ENCODE measurements at regions not wholly inside any gene's neighbourhood (a gene's known extent, or its start where the extent isn't known, plus 50 kb on each side); places are given as distances from the start of the nearest gene placed in this dataset.

DNA sequence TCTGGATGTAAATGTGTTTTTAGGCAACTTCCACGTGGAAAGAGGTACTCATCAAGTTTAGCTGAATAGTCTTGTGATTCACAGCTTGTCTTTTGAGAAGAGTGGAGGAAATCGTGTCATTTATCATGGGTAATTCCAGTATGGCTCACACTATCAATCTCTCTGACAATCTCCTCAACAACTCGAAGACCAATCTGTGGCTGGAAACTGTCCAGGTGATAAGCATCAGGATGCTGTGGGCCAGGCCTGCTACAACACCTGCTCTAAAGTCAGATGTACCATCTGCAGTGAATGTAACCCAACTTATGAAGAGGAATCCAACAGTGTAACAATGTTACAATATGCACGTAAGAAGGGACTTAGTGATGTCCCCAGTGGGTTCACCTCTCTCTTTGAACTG is 132.1 kb upstream of the GK2 start:
- Histone ChIP-seq H3K36me3 (ENCODE audit: insufficient read depth, insufficient read length, low read length) (no peaks in the 10 kb centered on the region), H3K27me3 (ENCODE audit: insufficient read depth, insufficient read length) (no peaks in the 10 kb centered on the region), H3K9me3 (ENCODE audit: insufficient read depth, low read length) (no peaks in the 10 kb centered on the region), H3K4me3 (ENCODE audit: insufficient read length, low read depth) (no peak overlapping the region), H3K4me1 (ENCODE audit: insufficient read depth, insufficient read length) (no peaks in the 10 kb centered on the region), H3K9ac (ENCODE audit: insufficient read length, low read depth) (no peak overlapping the region)
- no peak for DNase-seq (ENCODE audit: low read depth, low spot score)
- TF ChIP-seq YY1 (IDR thresholded peaks at IDR 0.05; ENCODE audit: insufficient read depth, insufficient read length) (no peak), SUZ12 (IDR thresholded peaks at IDR 0.05; ENCODE audit: extremely low read depth, insufficient read depth, insufficient read length) (no peak), ZNF274 (IDR thresholded peaks at IDR 0.05; ENCODE audit: low read depth, low read length) (no peak)

DNA sequence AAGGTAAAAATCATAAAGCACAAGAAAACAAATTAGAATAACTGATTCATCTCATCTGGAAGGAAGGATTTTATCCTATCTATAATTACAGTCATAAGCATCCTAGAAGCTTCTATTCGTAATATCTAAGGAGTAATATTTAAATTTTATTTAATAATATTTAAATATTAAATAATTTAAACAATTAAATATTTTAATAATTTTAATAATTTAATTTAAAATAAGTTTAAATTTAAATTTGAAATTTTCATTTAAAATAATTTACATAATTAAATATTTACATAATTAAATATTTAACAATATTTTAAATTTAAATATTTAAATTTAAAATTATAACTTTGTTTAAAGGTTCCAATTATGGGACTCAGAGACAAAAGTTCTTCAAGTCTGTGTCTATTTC is 127.5 kb upstream of the GK2 start:
- DNase-seq (ENCODE audit: low read depth, low spot score), result no peak
- no peak for TF ChIP-seq ZNF274 (IDR thresholded peaks at IDR 0.05; ENCODE audit: low read depth, low read length)
- TF ChIP-seq YY1 (IDR thresholded peaks at IDR 0.05; ENCODE audit: insufficient read depth, insufficient read length), result no peak
- TF ChIP-seq SUZ12 (IDR thresholded peaks at IDR 0.05; ENCODE audit: extremely low read depth, insufficient read depth, insufficient read length), result no peak
- Histone ChIP-seq H3K4me3 (ENCODE audit: insufficient read length, low read depth) (no peak overlapping the region), H3K4me1 (ENCODE audit: insufficient read depth, insufficient read length) (no peaks in the 10 kb centered on the region), H3K9me3 (ENCODE audit: insufficient read depth, low read length) (no peaks in the 10 kb centered on the region), H3K27me3 (ENCODE audit: insufficient read depth, insufficient read length) (no peaks in the 10 kb centered on the region), H3K36me3 (ENCODE audit: insufficient read depth, insufficient read length, low read length) (no peaks in the 10 kb centered on the region), H3K9ac (ENCODE audit: insufficient read length, low read depth) (no peak overlapping the region)

DNA sequence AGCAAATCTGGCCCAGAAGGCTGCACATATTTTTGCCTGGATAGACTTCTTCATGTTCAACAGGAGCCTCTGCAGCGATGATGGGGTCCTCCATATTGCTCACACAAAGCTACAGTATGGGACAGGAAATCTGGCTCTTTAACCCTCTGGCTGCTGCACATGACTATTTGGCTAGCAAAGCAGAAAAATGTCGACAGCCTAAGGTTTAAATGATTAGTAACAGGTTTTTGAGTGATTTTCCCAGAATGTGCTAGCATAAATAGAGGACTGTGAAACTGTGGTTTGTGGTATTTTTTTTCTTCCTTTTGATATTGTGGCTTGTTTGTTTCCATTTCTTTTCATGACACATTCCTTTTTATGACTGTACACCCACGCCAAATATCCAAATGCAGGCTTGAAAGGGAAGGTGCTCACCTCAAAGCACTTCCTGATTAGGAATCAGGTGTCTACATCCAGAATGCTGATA is 120.2 kb upstream of the GK2 start:
- H3K9ac ChIP-seq (ENCODE audit: insufficient read length, low read depth), result no peak overlapping the region
- H3K4me3 ChIP-seq (ENCODE audit: insufficient read length, low read depth), result no peak overlapping the region
- no peak for DNase-seq (ENCODE audit: low read depth, low spot score)
- H3K4me1 ChIP-seq (ENCODE audit: insufficient read depth, insufficient read length), result no peaks in the 10 kb centered on the region
- TF ChIP-seq YY1 (IDR thresholded peaks at IDR 0.05; ENCODE audit: insufficient read depth, insufficient read length), result no peak
- TF ChIP-seq ZNF274 (IDR thresholded peaks at IDR 0.05; ENCODE audit: low read depth, low read length), result no peak
- TF ChIP-seq SUZ12 (IDR thresholded peaks at IDR 0.05; ENCODE audit: extremely low read depth, insufficient read depth, insufficient read length), result no peak
- no peaks in the 10 kb centered on the region for H3K36me3 ChIP-seq (ENCODE audit: insufficient read depth, insufficient read length, low read length)
- no peaks in the 10 kb centered on the region for H3K9me3 ChIP-seq (ENCODE audit: insufficient read depth, low read length)
- H3K27me3 ChIP-seq (ENCODE audit: insufficient read depth, insufficient read length), result no peaks in the 10 kb centered on the region

DNA sequence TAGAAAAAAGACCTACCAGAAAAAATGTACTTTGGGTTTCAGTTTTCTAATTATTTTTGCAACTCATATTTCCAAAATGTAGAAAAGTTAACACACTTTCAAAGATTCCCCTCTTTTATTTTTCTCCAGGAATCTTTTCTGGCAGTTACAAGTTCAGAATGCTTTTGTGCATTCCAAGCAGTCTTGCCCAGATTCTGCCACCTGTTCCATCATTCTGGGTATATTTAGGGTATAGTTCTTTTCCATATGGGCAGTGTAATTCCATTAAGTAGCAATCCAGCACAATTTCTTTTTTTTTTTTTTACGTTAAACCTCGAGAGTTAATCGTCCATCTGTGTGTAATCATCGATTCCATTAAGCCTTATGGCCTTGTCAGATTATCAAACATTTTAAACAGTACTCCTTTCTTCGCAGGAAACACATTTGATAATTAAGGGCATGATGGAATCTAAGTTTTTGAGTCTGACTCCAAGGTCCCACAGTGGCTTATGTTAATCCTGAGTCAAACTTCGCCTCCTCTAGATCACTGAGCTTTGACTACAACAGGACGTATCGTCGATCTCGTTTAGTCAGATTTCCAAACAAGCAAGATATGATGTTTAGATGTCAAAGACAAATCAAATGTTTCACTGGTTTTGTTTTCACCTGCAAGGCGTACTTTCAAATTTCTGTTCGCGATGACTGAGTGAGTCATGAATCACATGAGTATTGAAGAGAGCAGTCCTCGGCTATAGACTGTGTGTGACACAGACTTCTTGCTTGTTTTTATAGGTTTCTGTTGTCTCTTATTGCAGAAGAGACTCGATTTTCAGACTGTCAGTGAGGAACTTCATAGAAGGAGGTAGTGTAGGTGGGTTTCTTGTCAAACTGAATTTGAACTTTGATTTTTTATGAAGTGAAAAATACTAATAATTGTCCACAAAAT is 118.9 kb upstream of the GK2 start:
- Histone ChIP-seq H3K9ac (ENCODE audit: insufficient read length, low read depth) (no peak overlapping the region), H3K9me3 (ENCODE audit: insufficient read depth, low read length) (no peaks in the 10 kb centered on the region), H3K36me3 (ENCODE audit: insufficient read depth, insufficient read length, low read length) (no peaks in the 10 kb centered on the region), H3K27me3 (ENCODE audit: insufficient read depth, insufficient read length) (no peaks in the 10 kb centered on the region), H3K4me3 (ENCODE audit: insufficient read length, low read depth) (no peak overlapping the region), H3K4me1 (ENCODE audit: insufficient read depth, insufficient read length) (no peaks in the 10 kb centered on the region)
- TF ChIP-seq SUZ12 (IDR thresholded peaks at IDR 0.05; ENCODE audit: extremely low read depth, insufficient read depth, insufficient read length) (no peak), YY1 (IDR thresholded peaks at IDR 0.05; ENCODE audit: insufficient read depth, insufficient read length) (no peak), ZNF274 (IDR thresholded peaks at IDR 0.05; ENCODE audit: low read depth, low read length) (no peak)
- DNase-seq (ENCODE audit: low read depth, low spot score), result no peak

DNA sequence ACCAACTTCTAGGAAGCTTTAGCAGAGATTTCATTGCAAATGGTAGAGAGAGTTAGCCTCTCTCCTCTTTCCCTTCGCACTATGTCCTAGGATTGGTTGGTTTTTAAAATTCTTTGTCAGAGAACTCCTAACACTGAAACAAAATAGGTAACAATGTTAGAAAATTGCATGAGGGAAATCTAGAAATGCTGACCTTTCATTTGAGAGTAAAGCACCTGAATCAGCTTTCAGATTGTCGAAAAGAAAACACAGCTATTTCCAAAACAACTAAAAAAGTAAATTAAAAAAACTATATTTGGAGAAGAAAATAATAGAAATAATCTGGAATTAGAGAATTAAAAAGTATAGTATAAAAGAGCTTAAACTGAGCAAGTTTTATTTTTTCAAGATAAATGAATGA is 108.1 kb upstream of the GK2 start:
- H3K9ac ChIP-seq (ENCODE audit: insufficient read length, low read depth), result no peak overlapping the region
- no peak for DNase-seq (ENCODE audit: low read depth, low spot score)
- H3K9me3 ChIP-seq (ENCODE audit: insufficient read depth, low read length), result no peaks in the 10 kb centered on the region
- TF ChIP-seq ZNF274 (IDR thresholded peaks at IDR 0.05; ENCODE audit: low read depth, low read length) (no peak), SUZ12 (IDR thresholded peaks at IDR 0.05; ENCODE audit: extremely low read depth, insufficient read depth, insufficient read length) (no peak), YY1 (IDR thresholded peaks at IDR 0.05; ENCODE audit: insufficient read depth, insufficient read length) (no peak)
- H3K4me1 ChIP-seq (ENCODE audit: insufficient read depth, insufficient read length), result no peaks in the 10 kb centered on the region
- H3K36me3 ChIP-seq (ENCODE audit: insufficient read depth, insufficient read length, low read length), result no peaks in the 10 kb centered on the region
- H3K27me3 ChIP-seq (ENCODE audit: insufficient read depth, insufficient read length), result no peaks in the 10 kb centered on the region
- no peak overlapping the region for H3K4me3 ChIP-seq (ENCODE audit: insufficient read length, low read depth)

GRCh38 chr4:79514621-79515329 is 106.7 kb upstream of the GK2 start:
- no peaks in the 10 kb centered on the region for H3K27me3 ChIP-seq (ENCODE audit: insufficient read depth, insufficient read length)
- TF ChIP-seq SUZ12 (IDR thresholded peaks at IDR 0.05; ENCODE audit: extremely low read depth, insufficient read depth, insufficient read length), result no peak
- TF ChIP-seq YY1 (IDR thresholded peaks at IDR 0.05; ENCODE audit: insufficient read depth, insufficient read length), result no peak
- no peak for TF ChIP-seq ZNF274 (IDR thresholded peaks at IDR 0.05; ENCODE audit: low read depth, low read length)
- DNase-seq (ENCODE audit: low read depth, low spot score), result no peak
- H3K4me1 ChIP-seq (ENCODE audit: insufficient read depth, insufficient read length), result no peaks in the 10 kb centered on the region
- H3K36me3 ChIP-seq (ENCODE audit: insufficient read depth, insufficient read length, low read length), result no peaks in the 10 kb centered on the region
- H3K9ac ChIP-seq (ENCODE audit: insufficient read length, low read depth), result no peak overlapping the region
- no peaks in the 10 kb centered on the region for H3K9me3 ChIP-seq (ENCODE audit: insufficient read depth, low read length)
- H3K4me3 ChIP-seq (ENCODE audit: insufficient read length, low read depth), result no peak overlapping the region

DNA sequence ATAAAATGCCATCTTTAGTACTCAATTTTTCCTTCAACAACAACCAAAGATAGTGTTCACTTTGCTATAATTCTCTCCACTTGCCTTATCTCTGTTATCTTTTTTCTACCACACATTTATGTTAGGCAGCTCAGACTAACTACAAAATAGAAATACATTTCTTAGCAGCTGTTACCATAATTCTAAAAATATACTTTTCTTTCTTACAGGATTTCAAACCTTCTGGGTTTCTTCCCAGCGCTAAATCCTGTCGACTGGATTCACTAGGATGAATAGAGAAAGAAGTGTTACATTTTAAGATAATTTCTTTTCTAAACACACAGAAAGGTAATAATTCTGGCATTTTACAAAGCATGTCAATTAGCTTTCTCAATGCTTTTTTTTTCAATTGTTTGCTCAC is 105.5 kb upstream of the GK2 start:
- Histone ChIP-seq H3K27me3 (ENCODE audit: insufficient read depth, insufficient read length) (no peaks in the 10 kb centered on the region), H3K36me3 (ENCODE audit: insufficient read depth, insufficient read length, low read length) (no peaks in the 10 kb centered on the region), H3K4me1 (ENCODE audit: insufficient read depth, insufficient read length) (no peaks in the 10 kb centered on the region), H3K4me3 (ENCODE audit: insufficient read length, low read depth) (no peak overlapping the region), H3K9me3 (ENCODE audit: insufficient read depth, low read length) (no peaks in the 10 kb centered on the region), H3K9ac (ENCODE audit: insufficient read length, low read depth) (no peak overlapping the region)
- DNase-seq (ENCODE audit: low read depth, low spot score), result no peak
- TF ChIP-seq SUZ12 (IDR thresholded peaks at IDR 0.05; ENCODE audit: extremely low read depth, insufficient read depth, insufficient read length) (no peak), ZNF274 (IDR thresholded peaks at IDR 0.05; ENCODE audit: low read depth, low read length) (no peak), YY1 (IDR thresholded peaks at IDR 0.05; ENCODE audit: insufficient read depth, insufficient read length) (no peak)
